ENCODE measurements at regions not wholly inside any gene's neighbourhood (a gene's known extent, or its start where the extent isn't known, plus 50 kb on each side); places are given as distances from the start of the nearest gene placed in this dataset.

DNA sequence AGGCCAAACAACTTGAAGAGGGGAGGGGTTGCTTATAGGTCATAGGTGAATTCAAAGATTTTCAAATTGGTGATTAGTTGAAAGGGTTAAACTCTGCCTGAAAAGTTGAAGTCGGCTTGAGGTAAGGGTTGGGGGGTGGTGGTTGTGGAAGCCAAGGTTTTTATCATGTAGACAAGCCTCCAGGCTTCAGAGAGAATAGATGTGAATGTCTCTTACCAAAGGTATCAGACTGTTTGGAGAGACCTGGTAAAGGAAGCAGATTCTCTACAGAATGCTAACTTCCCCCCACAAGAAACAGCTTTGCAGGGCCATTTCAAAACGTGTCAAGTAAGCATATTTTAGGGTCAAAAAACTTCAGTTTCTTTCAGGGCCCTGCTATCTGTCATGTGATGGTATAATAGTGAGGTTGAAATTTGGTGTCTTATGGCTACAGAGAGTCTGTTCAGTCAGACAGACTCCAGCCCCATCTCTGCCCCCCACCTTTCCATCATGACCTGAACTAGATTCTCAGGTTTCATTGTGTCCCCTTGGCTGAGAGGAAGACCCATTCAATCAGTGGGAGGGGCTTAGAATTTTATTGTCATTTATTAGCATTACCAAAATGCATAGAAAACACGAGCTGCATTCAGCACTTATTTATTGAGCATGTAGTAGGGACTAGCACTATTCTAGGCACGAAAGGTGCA, 136.5 kb downstream of the MAP3K7 start:
- H2AFZ ChIP-seq (ENCODE audit: low read length): no peak overlapping the region
- TF ChIP-seq, protein P1, sequence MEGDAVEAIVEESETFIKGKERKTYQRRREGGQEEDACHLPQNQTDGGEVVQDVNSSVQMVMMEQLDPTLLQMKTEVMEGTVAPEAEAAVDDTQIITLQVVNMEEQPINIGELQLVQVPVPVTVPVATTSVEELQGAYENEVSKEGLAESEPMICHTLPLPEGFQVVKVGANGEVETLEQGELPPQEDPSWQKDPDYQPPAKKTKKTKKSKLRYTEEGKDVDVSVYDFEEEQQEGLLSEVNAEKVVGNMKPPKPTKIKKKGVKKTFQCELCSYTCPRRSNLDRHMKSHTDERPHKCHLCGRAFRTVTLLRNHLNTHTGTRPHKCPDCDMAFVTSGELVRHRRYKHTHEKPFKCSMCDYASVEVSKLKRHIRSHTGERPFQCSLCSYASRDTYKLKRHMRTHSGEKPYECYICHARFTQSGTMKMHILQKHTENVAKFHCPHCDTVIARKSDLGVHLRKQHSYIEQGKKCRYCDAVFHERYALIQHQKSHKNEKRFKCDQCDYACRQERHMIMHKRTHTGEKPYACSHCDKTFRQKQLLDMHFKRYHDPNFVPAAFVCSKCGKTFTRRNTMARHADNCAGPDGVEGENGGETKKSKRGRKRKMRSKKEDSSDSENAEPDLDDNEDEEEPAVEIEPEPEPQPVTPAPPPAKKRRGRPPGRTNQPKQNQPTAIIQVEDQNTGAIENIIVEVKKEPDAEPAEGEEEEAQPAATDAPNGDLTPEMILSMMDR (IDR thresholded peaks at IDR 0.05; ENCODE audit: low read length): no peak
- TF ChIP-seq EZH2phosphoT487 (IDR thresholded peaks at IDR 0.05; ENCODE audit: low read length) (no peak), EZH2 (optimal IDR thresholded peaks at IDR 0.05; ENCODE audit: low read depth, low read length) (no peak)
- no peak overlapping the region for H3K9ac ChIP-seq (ENCODE audit: low read length)
- no peaks in the 10 kb centered on the region for H3K9me3 ChIP-seq (replicated peaks; ENCODE audit: insufficient read depth, low read length)
- DNase-seq: no peak
- H3K9me2 ChIP-seq (replicated peaks; ENCODE audit: insufficient read depth, low read length): no peaks in the 10 kb centered on the region
- peaks cover 20% of the 10 kb centered on the region for H3K4me1 ChIP-seq (ENCODE audit: low read length)
- H3K27ac ChIP-seq (ENCODE audit: low read length): no peak overlapping the region
- no peaks in the 10 kb centered on the region for H4K20me1 ChIP-seq (ENCODE audit: insufficient read depth, low read length)
- no peaks in the 10 kb centered on the region for H3F3A ChIP-seq (ENCODE audit: insufficient read depth, low read length)
- H3K4me3 ChIP-seq (ENCODE audit: low read length): no peak overlapping the region
- H3K27me3 ChIP-seq (replicated peaks; ENCODE audit: insufficient read depth, low read length): no peaks in the 10 kb centered on the region
- no peaks in the 10 kb centered on the region for H3K36me3 ChIP-seq (replicated peaks; ENCODE audit: insufficient read depth, low read length)
- H3K79me2 ChIP-seq (ENCODE audit: low read length): no peaks in the 10 kb centered on the region
- no peak overlapping the region for H3K4me2 ChIP-seq (ENCODE audit: low read depth, low read length)

DNA sequence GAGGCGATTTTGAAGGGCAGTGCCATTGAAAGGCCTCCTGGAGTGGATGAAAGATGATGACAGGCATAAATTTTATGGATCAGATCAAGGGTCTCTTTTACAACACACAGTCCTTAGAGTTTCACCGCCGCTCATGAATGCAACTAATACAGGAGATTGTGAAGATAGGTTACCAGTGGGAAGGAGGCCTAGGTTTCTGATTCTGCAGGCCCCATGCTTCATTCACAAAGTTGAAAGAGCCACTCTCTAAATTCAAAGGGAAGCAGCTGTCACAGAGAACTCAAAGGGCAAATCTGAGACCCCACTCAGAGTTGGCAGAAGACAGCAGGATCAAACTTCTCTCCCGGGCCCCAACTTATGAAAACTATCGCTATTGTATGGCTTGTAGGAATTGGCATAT, 137.6 kb downstream of the MAP3K7 start:
- H3K79me2 ChIP-seq (ENCODE audit: low read length): no peaks in the 10 kb centered on the region
- H3F3A ChIP-seq (ENCODE audit: insufficient read depth, low read length): peaks cover 4% of the 10 kb centered on the region; the same call in 1 of the 2 replicates
- DNase-seq: no peak
- H4K20me1 ChIP-seq (ENCODE audit: insufficient read depth, low read length): no peaks in the 10 kb centered on the region
- H2AFZ ChIP-seq (ENCODE audit: low read length): no peak overlapping the region
- no peak overlapping the region for H3K27ac ChIP-seq (ENCODE audit: low read length)
- H3K36me3 ChIP-seq (replicated peaks; ENCODE audit: insufficient read depth, low read length): no peaks in the 10 kb centered on the region
- H3K4me3 ChIP-seq (ENCODE audit: low read length): no peak overlapping the region
- no peak overlapping the region for H3K9ac ChIP-seq (ENCODE audit: low read length)
- H3K9me2 ChIP-seq (replicated peaks; ENCODE audit: insufficient read depth, low read length): no peaks in the 10 kb centered on the region
- H3K27me3 ChIP-seq (replicated peaks; ENCODE audit: insufficient read depth, low read length): no peaks in the 10 kb centered on the region
- H3K4me1 ChIP-seq (ENCODE audit: low read length): peaks cover 26% of the 10 kb centered on the region
- no peaks in the 10 kb centered on the region for H3K9me3 ChIP-seq (replicated peaks; ENCODE audit: insufficient read depth, low read length)
- no peak overlapping the region for H3K4me2 ChIP-seq (ENCODE audit: low read depth, low read length)
- TF ChIP-seq, protein P1 (IDR thresholded peaks at IDR 0.05; ENCODE audit: low read length): no peak
- TF ChIP-seq EZH2 (optimal IDR thresholded peaks at IDR 0.05; ENCODE audit: low read depth, low read length) (no peak), EZH2phosphoT487 (IDR thresholded peaks at IDR 0.05; ENCODE audit: low read length) (no peak)

DNA sequence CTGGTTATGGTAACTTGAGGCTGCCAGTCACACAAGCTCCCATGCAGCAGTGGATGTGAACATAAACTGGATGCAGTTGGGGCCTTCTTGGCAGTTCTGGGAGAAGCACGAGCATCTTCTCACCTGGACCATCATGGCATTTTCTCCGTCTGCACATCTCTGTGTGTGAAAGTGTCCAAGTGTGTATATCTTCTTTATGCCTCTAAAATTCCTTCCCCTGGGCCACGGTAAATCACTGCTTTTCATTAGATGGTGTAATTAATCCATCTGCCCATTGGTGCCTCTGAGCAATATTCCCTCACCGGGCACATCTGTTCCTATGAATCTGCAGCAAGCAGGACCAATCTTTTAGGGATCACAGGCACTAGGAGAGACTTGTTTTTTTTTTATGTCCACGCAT, 138.0 kb downstream of the MAP3K7 start:
- Histone ChIP-seq H3K4me2 (ENCODE audit: low read depth, low read length) (no peak overlapping the region), H3K9ac (ENCODE audit: low read length) (no peak overlapping the region), H3F3A (ENCODE audit: insufficient read depth, low read length) (peaks cover 5% of the 10 kb centered on the region; the same call in 1 of the 2 replicates), H3K36me3 (replicated peaks; ENCODE audit: insufficient read depth, low read length) (no peaks in the 10 kb centered on the region), H2AFZ (ENCODE audit: low read length) (no peak overlapping the region), H3K4me3 (ENCODE audit: low read length) (no peak overlapping the region), H3K9me2 (replicated peaks; ENCODE audit: insufficient read depth, low read length) (no peaks in the 10 kb centered on the region), H3K4me1 (ENCODE audit: low read length) (peaks cover 26% of the 10 kb centered on the region), H3K79me2 (ENCODE audit: low read length) (no peaks in the 10 kb centered on the region), H3K27me3 (replicated peaks; ENCODE audit: insufficient read depth, low read length) (no peaks in the 10 kb centered on the region), H4K20me1 (ENCODE audit: insufficient read depth, low read length) (no peaks in the 10 kb centered on the region), H3K9me3 (replicated peaks; ENCODE audit: insufficient read depth, low read length) (no peaks in the 10 kb centered on the region), H3K27ac (ENCODE audit: low read length) (no peak overlapping the region)
- no peak for TF ChIP-seq EZH2phosphoT487 (IDR thresholded peaks at IDR 0.05; ENCODE audit: low read length)
- TF ChIP-seq, protein P1 (IDR thresholded peaks at IDR 0.05; ENCODE audit: low read length): no peak
- no peak for TF ChIP-seq EZH2 (optimal IDR thresholded peaks at IDR 0.05; ENCODE audit: low read depth, low read length)
- no peak for DNase-seq

Measured in MM.1S (cell line).